ENCODE measurements at regions not wholly inside any gene's neighbourhood (a gene's known extent, or its start where the extent isn't known, plus 50 kb on each side); places are given as distances from the start of the nearest gene placed in this dataset.

GRCh38 chr12:24048446-24048845 lies 99.0 kb upstream of the SOX5 start:
- TF ChIP-seq REST (IDR thresholded peaks at IDR 0.05; ENCODE audit: insufficient replicate concordance, low read depth) (no peak), CTCF (IDR thresholded peaks at IDR 0.05; ENCODE audit: insufficient read depth, low read length) (no peak), POLR2AphosphoS5 (IDR thresholded peaks at IDR 0.05; ENCODE audit: low read depth) (no peak)
